ENCODE measurements at regions not wholly inside any gene's neighbourhood (a gene's known extent, or its start where the extent isn't known, plus 50 kb on each side); places are given as distances from the start of the nearest gene placed in this dataset.

GRCh38 chr12:4074129-4074528 is 199.4 kb upstream of the CCND2 start:
- no peak overlapping the region for H3K4me2 ChIP-seq (ENCODE audit: low read length)
- no peak overlapping the region for H3K4me3 ChIP-seq (ENCODE audit: low read depth, low read length, poor library complexity, severe bottlenecking)
- no peak overlapping the region for H2AFZ ChIP-seq (ENCODE audit: low read length)
- CTCF ChIA-PET (ENCODE audit: unreplicated experiment): no interaction called here
- no peaks in the 10 kb centered on the region for H3K9me3 ChIP-seq (ENCODE audit: low read length)
- no peak overlapping the region for H3K27ac ChIP-seq (ENCODE audit: low read depth, low read length, poor library complexity, severe bottlenecking)
- BruUV-seq (replicated peaks): no TSS peak
- TF ChIP-seq EZH2phosphoT487 (IDR thresholded peaks at IDR 0.05; ENCODE audit: borderline replicate concordance, low read depth, low read length) (no peak), CTCF (conservative IDR thresholded peaks at IDR 0.05; ENCODE audit: low read length) (no peak)
- H3K79me2 ChIP-seq (ENCODE audit: insufficient read depth, low read depth, low read length): no peaks in the 10 kb centered on the region
- H3K4me1 ChIP-seq (ENCODE audit: insufficient read depth, low read length, poor library complexity, severe bottlenecking): no peaks in the 10 kb centered on the region
- no peak for DNase-seq (ENCODE audit: low spot score)
- H3K36me3 ChIP-seq (ENCODE audit: insufficient read depth, low read length): no peaks in the 10 kb centered on the region
- intact Hi-C loops (cut with micrococcal nuclease; ENCODE audit: unreplicated experiment): no loop called here
- H4K20me1 ChIP-seq (ENCODE audit: insufficient read depth, low read length): no peaks in the 10 kb centered on the region
- POLR2A ChIA-PET: no interaction called here
- H3K9me2 ChIP-seq (ENCODE audit: insufficient read depth, low read length): no peaks in the 10 kb centered on the region

- intact Hi-C loops (cut with micrococcal nuclease; ENCODE audit: unreplicated experiment): no loop called here
- Histone ChIP-seq H3K79me2 (ENCODE audit: insufficient read depth, low read depth, low read length) (no peaks in the 10 kb centered on the region), H3K27ac (ENCODE audit: low read depth, low read length, poor library complexity, severe bottlenecking) (no peak overlapping the region), H3K4me2 (ENCODE audit: low read length) (no peak overlapping the region), H3K9me3 (ENCODE audit: low read length) (no peaks in the 10 kb centered on the region), H3K9me2 (ENCODE audit: insufficient read depth, low read length) (no peaks in the 10 kb centered on the region), H4K20me1 (ENCODE audit: insufficient read depth, low read length) (no peaks in the 10 kb centered on the region), H3K4me3 (ENCODE audit: low read depth, low read length, poor library complexity, severe bottlenecking) (no peak overlapping the region), H2AFZ (ENCODE audit: low read length) (no peak overlapping the region), H3K36me3 (ENCODE audit: insufficient read depth, low read length) (no peaks in the 10 kb centered on the region), H3K4me1 (ENCODE audit: insufficient read depth, low read length, poor library complexity, severe bottlenecking) (no peaks in the 10 kb centered on the region)
- POLR2A ChIA-PET: no interaction called here
- no peak for DNase-seq (ENCODE audit: low spot score)
- CTCF ChIA-PET (ENCODE audit: unreplicated experiment): no interaction called here
- no TSS peak for BruUV-seq (replicated peaks)
- no peak for TF ChIP-seq EZH2phosphoT487 (IDR thresholded peaks at IDR 0.05; ENCODE audit: borderline replicate concordance, low read depth, low read length)
- no peak for TF ChIP-seq CTCF (conservative IDR thresholded peaks at IDR 0.05; ENCODE audit: low read length)
Observed at GRCh38 chr12:4069670-4070010, 196.4 kb upstream of the PARP11 start.

- no TSS peak for BruUV-seq (replicated peaks)
- intact Hi-C loops (cut with micrococcal nuclease; ENCODE audit: unreplicated experiment): no loop called here
- Histone ChIP-seq H4K20me1 (ENCODE audit: insufficient read depth, low read length) (no peaks in the 10 kb centered on the region), H3K27ac (ENCODE audit: low read depth, low read length, poor library complexity, severe bottlenecking) (no peak overlapping the region), H3K4me3 (ENCODE audit: low read depth, low read length, poor library complexity, severe bottlenecking) (no peak overlapping the region), H3K79me2 (ENCODE audit: insufficient read depth, low read depth, low read length) (no peaks in the 10 kb centered on the region), H3K36me3 (ENCODE audit: insufficient read depth, low read length) (no peaks in the 10 kb centered on the region), H3K9me2 (ENCODE audit: insufficient read depth, low read length) (no peaks in the 10 kb centered on the region), H3K9me3 (ENCODE audit: low read length) (no peaks in the 10 kb centered on the region), H2AFZ (ENCODE audit: low read length) (no peak overlapping the region), H3K4me2 (ENCODE audit: low read length) (no peak overlapping the region), H3K4me1 (ENCODE audit: insufficient read depth, low read length, poor library complexity, severe bottlenecking) (no peaks in the 10 kb centered on the region)
- TF ChIP-seq CTCF (conservative IDR thresholded peaks at IDR 0.05; ENCODE audit: low read length): no peak
- no peak for TF ChIP-seq EZH2phosphoT487 (IDR thresholded peaks at IDR 0.05; ENCODE audit: borderline replicate concordance, low read depth, low read length)
- ChIA-PET CTCF (ENCODE audit: unreplicated experiment) (no interaction called here), POLR2A (no interaction called here)
- no peak for DNase-seq (ENCODE audit: low spot score)
Observed at GRCh38 chr12:4068981-4069669, 195.9 kb upstream of the PARP11 start.
